Nephron (organoid): ENCODE measurements at regions not wholly inside any gene's neighbourhood (a gene's known extent, or its start where the extent isn't known, plus 50 kb on each side); places are given as distances from the start of the nearest gene placed in this dataset.

ENCODE experiments used
- H3K27ac Mint-ChIP-seq, 3 experiments: 2 replicates each; pipeline ENCODE4 v1.8.0; 2020; ENCODE audit warnings: mixed read lengths in 3 of 3, mild to moderate bottlenecking in 2 of 3, moderate library complexity in 1 of 3
- H3K27me3 Mint-ChIP-seq: 2 replicates; pipeline ENCODE4 v1.8.0; 2021; ENCODE audit warnings: low read depth, mild to moderate bottlenecking, moderate library complexity, mixed read lengths
- H3K36me3 Mint-ChIP-seq: 2 replicates; pipeline ENCODE4 v1.8.0; 2020; ENCODE audit warnings: low read depth, mixed read lengths
- H3K4me1 Mint-ChIP-seq: 2 replicates; pipeline ENCODE4 v1.8.0; 2020; ENCODE audit warnings: mixed read lengths
- H3K4me3 Mint-ChIP-seq, 3 experiments: 2 replicates each; pipeline ENCODE4 v1.8.0; 2020; ENCODE audit warnings: mild to moderate bottlenecking in 3 of 3, mixed read lengths in 3 of 3, moderate library complexity in 2 of 3
- H3K9me3 Mint-ChIP-seq: 2 replicates; pipeline ENCODE4 v1.8.0; 2020; ENCODE audit warnings: mixed read lengths
- CTCF ChIP-seq, 3 experiments: fragments of 200-600 bp; sonication (generic); IDR thresholded peaks; one replicate each; pipeline ENCODE4 v1.5.0; 2021; ENCODE audit warnings: antibody characterized with exemption in 3 of 3; ENCODE audit not compliant: unreplicated experiment in 3 of 3

- no peak overlapping the region for H3K27ac Mint-ChIP-seq
Measured at GRCh38 chr13:34143637-34144036, 325.7 kb downstream of the RFC3 start.

DNA sequence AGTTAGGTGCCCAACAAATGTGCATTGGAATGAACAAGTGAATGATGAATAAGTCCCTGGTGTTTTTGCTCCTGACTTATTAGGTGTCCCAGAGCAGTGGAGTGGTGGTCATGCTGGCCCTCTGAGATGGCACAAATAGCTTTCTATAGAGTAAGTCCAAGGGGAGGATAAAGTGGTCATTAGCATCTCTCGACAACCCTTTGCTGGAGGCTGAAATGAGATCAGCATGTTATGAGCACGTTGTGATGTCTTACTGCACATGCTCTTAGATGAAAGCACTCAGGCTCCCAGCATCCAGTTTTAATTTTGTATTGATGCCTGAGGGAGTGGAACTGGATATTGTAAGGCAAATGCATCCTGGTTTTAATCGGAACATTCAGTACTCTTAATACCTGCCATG lies 326.2 kb downstream of the RFC3 start:
- H3K4me3 Mint-ChIP-seq = no peak overlapping the region

More at GRCh38 chr13:34143637-34144036, 325.7 kb downstream of the RFC3 start:
- H3K9me3 Mint-ChIP-seq = no peaks in the 10 kb centered on the region
- H3K4me3 Mint-ChIP-seq = no peak overlapping the region
- no peaks in the 10 kb centered on the region for H3K27me3 Mint-ChIP-seq
- no peaks in the 10 kb centered on the region for H3K4me1 Mint-ChIP-seq
- TF ChIP-seq CTCF (IDR thresholded peaks at IDR 0.05; ENCODE audit: unreplicated experiment in 3 of 3) = no peak
- no peaks in the 10 kb centered on the region for H3K36me3 Mint-ChIP-seq

DNA sequence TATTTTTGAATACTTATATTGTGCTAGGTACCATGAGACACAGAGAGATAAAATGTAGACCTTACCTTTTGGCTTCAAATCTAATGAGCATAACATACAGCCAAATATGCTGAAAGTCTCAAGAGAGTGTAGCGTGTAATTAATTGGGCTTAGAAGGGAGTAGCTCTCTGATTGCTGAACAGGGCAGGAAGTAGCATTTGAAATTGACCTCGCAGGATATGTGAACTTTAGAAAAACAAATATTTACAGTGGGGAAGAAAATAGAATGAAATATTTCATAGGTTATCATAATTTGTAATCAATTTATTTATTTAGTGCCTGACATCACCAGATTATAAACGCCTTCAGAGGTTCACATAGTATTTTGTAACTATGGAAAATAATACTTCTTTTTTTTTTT lies 327.1 kb downstream of the RFC3 start:
- H3K4me1 Mint-ChIP-seq = no peaks in the 10 kb centered on the region
- peaks cover 3% of the 10 kb centered on the region for H3K27me3 Mint-ChIP-seq
- TF ChIP-seq CTCF (IDR thresholded peaks at IDR 0.05; ENCODE audit: unreplicated experiment in 3 of 3) = no peak
- no peaks in the 10 kb centered on the region for H3K9me3 Mint-ChIP-seq
- no peaks in the 10 kb centered on the region for H3K36me3 Mint-ChIP-seq
- no peak overlapping the region for H3K27ac Mint-ChIP-seq
- H3K4me3 Mint-ChIP-seq = no peak overlapping the region

More for the DNA sequence above, 326.2 kb downstream of the RFC3 start:
- Mint-ChIP-seq H3K27me3 (peaks cover 3% of the 10 kb centered on the region), H3K4me1 (no peaks in the 10 kb centered on the region), H3K9me3 (no peaks in the 10 kb centered on the region), H3K27ac (no peak overlapping the region), H3K36me3 (no peaks in the 10 kb centered on the region)
- TF ChIP-seq CTCF (IDR thresholded peaks at IDR 0.05; ENCODE audit: unreplicated experiment in 3 of 3) = no peak

- Mint-ChIP-seq H3K4me1 (no peaks in the 10 kb centered on the region), H3K4me3 (no peak overlapping the region), H3K27ac (no peak overlapping the region), H3K27me3 (peaks cover 3% of the 10 kb centered on the region), H3K9me3 (no peaks in the 10 kb centered on the region), H3K36me3 (no peaks in the 10 kb centered on the region)
- TF ChIP-seq CTCF (IDR thresholded peaks at IDR 0.05; ENCODE audit: unreplicated experiment in 3 of 3) = no peak
Measured at GRCh38 chr13:34148359-34148758, 330.4 kb downstream of the RFC3 start.

DNA sequence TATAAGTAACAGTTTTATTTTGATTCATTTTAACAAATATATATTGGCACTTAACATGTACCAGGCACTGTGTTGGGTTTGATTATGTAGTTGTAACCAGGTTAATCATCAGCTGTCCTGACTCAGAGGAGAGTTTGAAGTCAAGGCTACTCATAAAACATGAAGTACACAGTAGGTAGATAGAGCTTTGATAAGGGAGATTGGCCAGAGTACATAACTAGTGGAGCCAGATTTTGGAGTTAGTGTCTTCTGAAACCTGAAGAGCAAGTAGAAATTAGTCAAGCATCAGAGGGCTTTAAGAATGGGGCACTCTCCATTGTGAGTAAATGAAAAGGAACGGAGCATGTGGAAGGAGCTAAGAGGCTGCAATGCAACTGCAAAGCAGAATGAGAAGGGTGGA lies 333.9 kb downstream of the RFC3 start:
- TF ChIP-seq CTCF (IDR thresholded peaks at IDR 0.05; ENCODE audit: unreplicated experiment in 3 of 3) = no peak
- no peaks in the 10 kb centered on the region for H3K36me3 Mint-ChIP-seq
- H3K4me3 Mint-ChIP-seq = no peak overlapping the region
- H3K27ac Mint-ChIP-seq = no peak overlapping the region
- peaks cover 6% of the 10 kb centered on the region for H3K27me3 Mint-ChIP-seq
- H3K9me3 Mint-ChIP-seq = no peaks in the 10 kb centered on the region
- H3K4me1 Mint-ChIP-seq = peaks cover 8% of the 10 kb centered on the region

DNA sequence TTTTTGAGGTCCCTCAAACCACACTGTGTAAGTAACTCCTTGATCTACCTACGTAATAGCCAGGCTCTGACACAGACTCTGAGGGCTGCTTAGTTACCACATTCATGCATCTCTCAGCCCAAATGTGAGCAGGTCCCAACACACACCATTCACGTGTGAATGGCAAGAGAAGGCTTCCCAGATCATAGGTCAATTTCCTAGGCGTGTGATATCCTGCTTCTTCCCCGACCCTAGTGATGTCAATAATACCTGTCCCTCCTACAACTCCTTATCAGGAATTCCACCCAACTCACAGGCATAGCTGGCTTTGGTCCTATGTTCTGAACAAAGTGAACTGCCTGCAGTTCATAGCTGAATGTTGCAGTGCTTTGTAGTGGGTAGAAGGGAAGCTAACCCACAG lies 334.5 kb downstream of the RFC3 start:
- no peak for TF ChIP-seq CTCF (IDR thresholded peaks at IDR 0.05; ENCODE audit: unreplicated experiment in 3 of 3)
- H3K27ac Mint-ChIP-seq = no peak overlapping the region
- H3K4me3 Mint-ChIP-seq = no peak overlapping the region
- H3K36me3 Mint-ChIP-seq = no peaks in the 10 kb centered on the region
- peaks cover 13% of the 10 kb centered on the region for H3K4me1 Mint-ChIP-seq
- H3K27me3 Mint-ChIP-seq = peaks cover 11% of the 10 kb centered on the region
- H3K9me3 Mint-ChIP-seq = no peaks in the 10 kb centered on the region
